ENCODE measurements at regions not wholly inside any gene's neighbourhood (a gene's known extent, or its start where the extent isn't known, plus 50 kb on each side); places are given as distances from the start of the nearest gene placed in this dataset.

- no peak overlapping the region for H3K4me3 ChIP-seq (ENCODE audit: low read depth, low read length)
- no peak for FAIRE-seq
- TF ChIP-seq CTCF (IDR thresholded peaks at IDR 0.05; ENCODE audit: insufficient read depth, low read length, severe bottlenecking), result no peak
- DNase-seq (ENCODE audit: low read depth), result no peak
- H3K36me3 ChIP-seq (ENCODE audit: control insufficient read depth, insufficient read depth, low read length), result no peaks in the 10 kb centered on the region
- H3K27me3 ChIP-seq (ENCODE audit: control insufficient read depth, insufficient read depth, low read length), result no peaks in the 10 kb centered on the region
Measured at GRCh38 chr6:150713487-150713886, 113.8 kb downstream of the PLEKHG1 start.

- no peak for DNase-seq (ENCODE audit: low read depth)
- H3K36me3 ChIP-seq (ENCODE audit: control insufficient read depth, insufficient read depth, low read length), result no peaks in the 10 kb centered on the region
- H3K27me3 ChIP-seq (ENCODE audit: control insufficient read depth, insufficient read depth, low read length), result no peaks in the 10 kb centered on the region
- no peak overlapping the region for H3K4me3 ChIP-seq (ENCODE audit: low read depth, low read length)
- no peak for FAIRE-seq
- no peak for TF ChIP-seq CTCF (IDR thresholded peaks at IDR 0.05; ENCODE audit: insufficient read depth, low read length, severe bottlenecking)
Measured at GRCh38 chr6:150713931-150714330, 114.2 kb downstream of the PLEKHG1 start.

GRCh38 chr6:150715133-150715532, 115.4 kb downstream of the PLEKHG1 start:
- FAIRE-seq, result no peak

GRCh38 chr6:150717419-150717818, 117.7 kb downstream of the PLEKHG1 start:
- no peak for FAIRE-seq

More at GRCh38 chr6:150715133-150715532, 115.4 kb downstream of the PLEKHG1 start:
- Histone ChIP-seq H3K27me3 (ENCODE audit: control insufficient read depth, insufficient read depth, low read length) (no peaks in the 10 kb centered on the region), H3K36me3 (ENCODE audit: control insufficient read depth, insufficient read depth, low read length) (no peaks in the 10 kb centered on the region), H3K4me3 (ENCODE audit: low read depth, low read length) (no peak overlapping the region)
- no peak for TF ChIP-seq CTCF (IDR thresholded peaks at IDR 0.05; ENCODE audit: insufficient read depth, low read length, severe bottlenecking)
- no peak for DNase-seq (ENCODE audit: low read depth)

GRCh38 chr6:150719099-150719766, 119.5 kb downstream of the PLEKHG1 start:
- no peaks in the 10 kb centered on the region for H3K36me3 ChIP-seq (ENCODE audit: control insufficient read depth, insufficient read depth, low read length)
- H3K4me3 ChIP-seq (ENCODE audit: low read depth, low read length), result no peak overlapping the region
- no peak for TF ChIP-seq CTCF (IDR thresholded peaks at IDR 0.05; ENCODE audit: insufficient read depth, low read length, severe bottlenecking)
- peak; percentile 32 for DNase-seq (ENCODE audit: low read depth)
- H3K27me3 ChIP-seq (ENCODE audit: control insufficient read depth, insufficient read depth, low read length), result no peaks in the 10 kb centered on the region
- FAIRE-seq, result no peak

More at GRCh38 chr6:150717419-150717818, 117.7 kb downstream of the PLEKHG1 start:
- no peaks in the 10 kb centered on the region for H3K36me3 ChIP-seq (ENCODE audit: control insufficient read depth, insufficient read depth, low read length)
- H3K27me3 ChIP-seq (ENCODE audit: control insufficient read depth, insufficient read depth, low read length), result no peaks in the 10 kb centered on the region
- H3K4me3 ChIP-seq (ENCODE audit: low read depth, low read length), result no peak overlapping the region
- peak; percentile 74 for DNase-seq (ENCODE audit: low read depth)
- no peak for TF ChIP-seq CTCF (IDR thresholded peaks at IDR 0.05; ENCODE audit: insufficient read depth, low read length, severe bottlenecking)

- no peak for DNase-seq (ENCODE audit: low read depth)
- no peak for FAIRE-seq
- Histone ChIP-seq H3K36me3 (ENCODE audit: control insufficient read depth, insufficient read depth, low read length) (no peaks in the 10 kb centered on the region), H3K4me3 (ENCODE audit: low read depth, low read length) (no peak overlapping the region), H3K27me3 (ENCODE audit: control insufficient read depth, insufficient read depth, low read length) (no peaks in the 10 kb centered on the region)
- no peak for TF ChIP-seq CTCF (IDR thresholded peaks at IDR 0.05; ENCODE audit: insufficient read depth, low read length, severe bottlenecking)
Measured at GRCh38 chr6:150719831-150720230, 120.1 kb downstream of the PLEKHG1 start.
